ENCODE measurements at regions not wholly inside any gene's neighbourhood (a gene's known extent, or its start where the extent isn't known, plus 50 kb on each side); places are given as distances from the start of the nearest gene placed in this dataset.

GRCh38 chr14:25394356-25394755 lies 344.4 kb upstream of the STXBP6 start:
- no peak for TF ChIP-seq EZH2 (IDR thresholded peaks at IDR 0.05; ENCODE audit: insufficient read depth, low read length)
- TF ChIP-seq CTCF (IDR thresholded peaks at IDR 0.05; ENCODE audit: insufficient read depth, low read depth, low read length), result no peak

Measured in astrocyte (in vitro differentiated cells and primary cell).